ENCODE measurements at regions not wholly inside any gene's neighbourhood (a gene's known extent, or its start where the extent isn't known, plus 50 kb on each side); places are given as distances from the start of the nearest gene placed in this dataset.
"Not testable (repeated sequence)": the region's sequence is repeated elsewhere in the genome, so short reads cannot be mapped to it uniquely, and the experiment has no call there.

DNA sequence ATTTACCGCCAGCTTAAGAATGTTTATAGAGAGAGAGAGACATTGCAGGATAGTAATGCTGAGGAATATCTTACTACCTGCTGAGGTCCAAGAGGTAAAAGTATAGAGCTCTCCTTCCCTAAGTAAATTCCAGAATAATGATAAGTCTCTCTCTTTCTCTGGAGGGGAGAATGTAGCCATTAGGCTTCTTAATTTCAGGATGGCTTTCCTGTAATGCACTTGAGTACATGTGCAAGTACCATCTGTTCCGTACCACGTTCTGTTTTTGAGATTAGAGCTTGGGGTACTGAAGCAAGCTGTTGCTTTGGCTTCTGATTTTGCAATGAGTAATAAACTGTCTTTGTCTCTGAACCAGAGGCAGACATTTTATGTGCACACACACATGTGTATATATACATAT is 1314.0 kb downstream of the JRKL start:
- Histone ChIP-seq H3K36me3 (ENCODE audit: insufficient read depth, low read length) (no peaks in the 10 kb centered on the region), H3K4me3 (ENCODE audit: low read length) (no peak overlapping the region), H3K4me1 (ENCODE audit: insufficient read depth, low read length) (no peaks in the 10 kb centered on the region), H3K27me3 (ENCODE audit: insufficient read depth, low read length) (no peaks in the 10 kb centered on the region), H3K9me3 (ENCODE audit: low read length) (no peaks in the 10 kb centered on the region), H2AFZ (ENCODE audit: low read depth, low read length) (no peak overlapping the region)

DNA sequence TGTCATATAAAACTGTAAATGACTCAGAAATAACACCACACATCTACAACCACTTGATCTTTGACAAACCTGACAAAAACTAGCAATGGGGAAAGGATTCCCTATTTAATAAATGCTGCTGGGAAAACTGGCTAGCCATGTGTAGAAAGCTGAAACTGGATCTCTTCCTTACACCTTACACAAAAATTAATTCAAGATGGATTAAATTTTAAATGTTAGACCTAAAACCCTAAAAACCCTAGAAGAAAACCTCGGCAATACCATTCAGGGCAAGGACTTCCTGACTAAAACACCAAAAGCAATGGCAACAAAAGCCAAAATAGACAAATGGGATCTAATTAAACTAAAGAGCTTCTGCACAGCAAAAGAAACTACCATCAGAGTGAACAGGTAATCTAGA is 1315.3 kb upstream of the CNTN5 start:
- H3K27me3 ChIP-seq (ENCODE audit: insufficient read depth, low read length); H3K4me1 ChIP-seq (ENCODE audit: insufficient read depth, low read length); H3K36me3 ChIP-seq (ENCODE audit: insufficient read depth, low read length); H3K4me3 ChIP-seq (ENCODE audit: low read length); H3K9me3 ChIP-seq (ENCODE audit: low read length); H2AFZ ChIP-seq (ENCODE audit: low read depth, low read length): not testable (repeated sequence)

DNA sequence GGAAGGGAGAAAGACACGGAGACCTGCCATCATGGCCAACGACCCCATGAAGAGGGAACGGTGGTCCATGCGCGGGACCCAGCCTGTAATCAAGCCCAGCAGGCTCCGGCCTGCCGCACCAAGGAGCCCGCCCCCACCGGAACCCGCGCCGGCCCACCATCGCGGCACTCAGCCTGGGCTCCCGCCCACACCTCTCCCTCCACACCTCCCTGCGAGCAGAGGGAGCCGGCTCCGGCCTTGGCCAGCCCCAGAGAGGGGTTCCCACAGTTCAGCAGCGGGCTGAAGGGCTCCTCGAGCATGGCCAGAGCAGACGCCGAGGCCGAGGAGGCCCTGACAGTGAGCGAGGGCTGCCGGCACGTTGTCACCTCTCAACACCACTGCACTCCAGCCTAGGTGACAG is 1302.8 kb upstream of the CNTN5 start:
- Histone ChIP-seq H3K4me1 (ENCODE audit: insufficient read depth, low read length) (no peaks in the 10 kb centered on the region), H3K36me3 (ENCODE audit: insufficient read depth, low read length) (no peaks in the 10 kb centered on the region), H3K9me3 (ENCODE audit: low read length) (no peaks in the 10 kb centered on the region), H3K27me3 (ENCODE audit: insufficient read depth, low read length) (no peaks in the 10 kb centered on the region), H2AFZ (ENCODE audit: low read depth, low read length) (no peak overlapping the region), H3K4me3 (ENCODE audit: low read length) (no peak overlapping the region)

GRCh38 chr11:97722065-97722464 is 1298.7 kb upstream of the CNTN5 start:
- Histone ChIP-seq H3K9me3 (ENCODE audit: low read length) (no peaks in the 10 kb centered on the region), H3K4me1 (ENCODE audit: insufficient read depth, low read length) (no peaks in the 10 kb centered on the region), H3K4me3 (ENCODE audit: low read length) (no peak overlapping the region), H3K27me3 (ENCODE audit: insufficient read depth, low read length) (no peaks in the 10 kb centered on the region), H3K36me3 (ENCODE audit: insufficient read depth, low read length) (no peaks in the 10 kb centered on the region), H2AFZ (ENCODE audit: low read depth, low read length) (no peak overlapping the region)

DNA sequence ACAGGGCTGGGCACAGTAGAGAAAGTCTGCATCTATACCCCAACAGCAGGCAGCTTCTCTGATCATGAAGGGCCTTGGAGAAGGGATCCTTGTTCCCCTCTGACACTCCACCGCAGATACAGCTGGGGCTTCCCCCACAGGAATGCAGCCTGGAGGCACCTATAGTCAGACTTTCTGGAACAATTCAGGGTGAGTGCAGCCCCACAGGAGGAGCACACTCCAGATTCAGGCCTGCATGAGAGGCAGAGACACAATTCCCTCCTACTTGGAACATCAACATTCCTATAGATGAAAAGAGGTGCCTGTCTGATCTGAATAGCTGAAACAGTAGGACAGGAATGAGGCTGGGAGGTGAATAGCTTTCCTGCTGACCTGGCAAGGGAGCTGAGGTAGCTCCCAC is 1298.0 kb upstream of the CNTN5 start:
- H3K27me3 ChIP-seq (ENCODE audit: insufficient read depth, low read length): no peaks in the 10 kb centered on the region
- H2AFZ ChIP-seq (ENCODE audit: low read depth, low read length): no peak overlapping the region
- no peaks in the 10 kb centered on the region for H3K36me3 ChIP-seq (ENCODE audit: insufficient read depth, low read length)
- no peaks in the 10 kb centered on the region for H3K4me1 ChIP-seq (ENCODE audit: insufficient read depth, low read length)
- H3K9me3 ChIP-seq (ENCODE audit: low read length): no peaks in the 10 kb centered on the region
- no peak overlapping the region for H3K4me3 ChIP-seq (ENCODE audit: low read length)

DNA sequence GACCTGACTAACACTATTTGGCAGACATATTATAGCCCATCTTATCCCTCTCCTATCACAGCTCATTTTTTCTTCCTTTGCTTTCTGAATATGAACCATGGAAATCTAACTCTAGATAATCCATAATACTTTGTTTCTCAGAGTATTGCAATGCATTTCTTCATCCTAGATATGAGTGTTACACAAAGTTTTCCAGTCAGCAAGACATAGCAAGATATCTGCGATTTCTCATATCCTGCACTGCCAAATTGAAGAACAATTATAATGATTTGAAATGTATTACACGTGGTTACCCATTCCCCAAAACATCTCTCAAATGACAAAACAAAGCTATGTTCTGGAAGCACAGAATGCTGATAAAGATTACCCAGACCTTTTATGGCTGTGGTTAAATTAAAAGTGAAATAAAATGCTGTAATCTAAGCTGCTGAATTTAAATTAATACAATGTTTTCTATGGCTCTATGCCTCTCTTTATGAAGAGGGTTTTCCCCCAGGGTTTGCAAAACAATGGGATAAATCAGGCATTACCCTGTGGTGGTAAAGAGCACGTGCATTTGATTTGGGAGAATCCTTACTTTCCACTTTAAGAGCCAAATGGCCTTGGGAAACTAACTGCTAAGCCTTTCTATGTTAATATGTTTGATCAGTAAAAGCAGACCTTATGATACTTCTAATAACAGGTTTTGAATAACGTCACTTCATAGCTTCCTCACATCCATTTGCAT is 1291.0 kb upstream of the CNTN5 start:
- Histone ChIP-seq H3K36me3 (ENCODE audit: insufficient read depth, low read length) (no peaks in the 10 kb centered on the region), H3K4me1 (ENCODE audit: insufficient read depth, low read length) (no peaks in the 10 kb centered on the region), H3K27me3 (ENCODE audit: insufficient read depth, low read length) (no peaks in the 10 kb centered on the region), H3K9me3 (ENCODE audit: low read length) (no peaks in the 10 kb centered on the region), H3K4me3 (ENCODE audit: low read length) (no peak overlapping the region), H2AFZ (ENCODE audit: low read depth, low read length) (no peak overlapping the region)

DNA sequence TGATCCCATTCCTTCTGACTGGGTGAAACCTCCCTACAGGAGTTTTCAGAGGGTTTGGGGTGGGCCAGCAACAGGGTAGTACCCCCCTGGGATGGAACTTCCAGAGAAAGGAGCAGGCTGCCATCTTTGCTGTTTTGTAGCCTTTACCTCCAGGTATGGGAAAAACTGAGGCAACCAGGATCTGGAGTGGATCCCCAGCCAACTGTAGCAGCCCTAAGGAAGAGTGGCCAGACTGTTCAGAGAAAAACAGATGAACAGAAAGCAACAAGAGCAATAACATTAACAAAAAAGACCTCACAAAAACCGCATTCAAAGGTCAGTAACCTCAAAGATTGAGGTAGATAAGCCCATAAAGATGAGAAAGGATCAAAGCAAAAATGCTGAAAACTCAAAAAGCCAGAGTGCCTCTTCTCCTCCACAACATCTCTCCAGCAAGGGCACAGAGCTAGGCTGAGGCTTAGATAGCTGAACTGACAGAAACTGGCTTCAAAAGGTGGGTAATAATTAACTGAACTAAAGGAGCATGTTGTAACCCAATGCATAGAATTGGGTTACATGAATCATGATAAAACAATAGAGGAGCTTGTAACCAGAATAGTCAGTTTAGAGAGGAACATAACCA is 1288.6 kb upstream of the CNTN5 start:
- Histone ChIP-seq H3K9me3 (ENCODE audit: low read length) (no peaks in the 10 kb centered on the region), H3K4me3 (ENCODE audit: low read length) (no peak overlapping the region), H2AFZ (ENCODE audit: low read depth, low read length) (no peak overlapping the region), H3K27me3 (ENCODE audit: insufficient read depth, low read length) (no peaks in the 10 kb centered on the region), H3K4me1 (ENCODE audit: insufficient read depth, low read length) (no peaks in the 10 kb centered on the region), H3K36me3 (ENCODE audit: insufficient read depth, low read length) (no peaks in the 10 kb centered on the region)

- Histone ChIP-seq H3K4me1 (ENCODE audit: insufficient read depth, low read length) (no peaks in the 10 kb centered on the region), H3K4me3 (ENCODE audit: low read length) (no peak overlapping the region), H3K9me3 (ENCODE audit: low read length) (no peaks in the 10 kb centered on the region), H3K27me3 (ENCODE audit: insufficient read depth, low read length) (no peaks in the 10 kb centered on the region), H3K36me3 (ENCODE audit: insufficient read depth, low read length) (no peaks in the 10 kb centered on the region), H2AFZ (ENCODE audit: low read depth, low read length) (no peak overlapping the region)
Measured at GRCh38 chr11:97738751-97739150, 1282.0 kb upstream of the CNTN5 start.

DNA sequence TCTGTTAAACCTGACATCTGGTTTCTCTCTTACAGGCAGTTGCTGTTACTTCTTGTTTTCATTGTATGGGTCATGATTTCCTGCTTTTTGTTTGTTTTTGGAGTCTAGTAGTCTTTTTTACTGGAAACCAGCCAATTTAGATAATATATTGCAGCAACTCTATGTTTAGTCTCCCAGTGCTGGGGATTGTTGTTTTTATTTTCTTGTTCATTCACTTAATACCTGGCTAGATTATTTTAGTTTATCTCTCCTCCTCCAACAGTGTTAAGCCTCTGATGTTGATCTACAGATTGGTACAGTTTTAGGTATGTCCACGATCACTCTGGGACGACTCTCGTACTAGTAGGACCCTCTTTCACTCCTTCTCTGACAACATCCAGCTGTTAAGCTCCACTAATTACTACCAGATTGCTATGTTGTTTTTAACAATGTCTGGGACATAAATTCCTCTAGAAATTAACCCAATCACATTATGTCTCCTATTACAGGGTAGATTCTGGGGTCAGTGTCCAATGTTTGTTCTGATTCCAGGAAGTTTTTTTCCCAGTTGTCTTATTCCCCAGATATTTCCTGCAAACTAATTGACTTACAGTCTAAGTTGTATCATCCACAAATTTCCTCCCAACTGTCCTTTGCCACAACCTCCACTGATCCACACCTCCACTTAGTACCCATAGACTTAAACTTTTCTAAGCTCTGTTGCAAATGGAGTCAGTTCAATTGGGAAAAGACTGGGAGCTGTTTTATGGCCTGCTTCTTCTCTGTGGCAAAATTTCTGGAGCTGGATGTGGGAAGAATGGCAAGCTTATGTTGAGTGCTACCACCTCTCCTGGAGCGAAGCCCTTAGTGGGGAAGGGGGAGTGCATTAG is 1280.6 kb upstream of the CNTN5 start:
- Histone ChIP-seq H3K9me3 (ENCODE audit: low read length) (no peaks in the 10 kb centered on the region), H3K36me3 (ENCODE audit: insufficient read depth, low read length) (no peaks in the 10 kb centered on the region), H3K27me3 (ENCODE audit: insufficient read depth, low read length) (no peaks in the 10 kb centered on the region), H3K4me3 (ENCODE audit: low read length) (no peak overlapping the region), H2AFZ (ENCODE audit: low read depth, low read length) (no peak overlapping the region), H3K4me1 (ENCODE audit: insufficient read depth, low read length) (no peaks in the 10 kb centered on the region)

- H3K4me1 ChIP-seq (ENCODE audit: insufficient read depth, low read length): no peaks in the 10 kb centered on the region
- H3K27me3 ChIP-seq (ENCODE audit: insufficient read depth, low read length): no peaks in the 10 kb centered on the region
- H3K4me3 ChIP-seq (ENCODE audit: low read length): no peak overlapping the region
- no peaks in the 10 kb centered on the region for H3K36me3 ChIP-seq (ENCODE audit: insufficient read depth, low read length)
- no peak overlapping the region for H2AFZ ChIP-seq (ENCODE audit: low read depth, low read length)
- H3K9me3 ChIP-seq (ENCODE audit: low read length): no peaks in the 10 kb centered on the region
Measured at GRCh38 chr11:97740801-97741151, 1280.0 kb upstream of the CNTN5 start.

GRCh38 chr11:97742717-97743116 is 1278.0 kb upstream of the CNTN5 start:
- H3K4me3 ChIP-seq (ENCODE audit: low read length): no peak overlapping the region
- no peak overlapping the region for H2AFZ ChIP-seq (ENCODE audit: low read depth, low read length)
- H3K9me3 ChIP-seq (ENCODE audit: low read length): no peaks in the 10 kb centered on the region

GRCh38 chr11:97743205-97743742 is 1277.5 kb upstream of the CNTN5 start:
- no peaks in the 10 kb centered on the region for H3K9me3 ChIP-seq (ENCODE audit: low read length)
- no peaks in the 10 kb centered on the region for H3K36me3 ChIP-seq (ENCODE audit: insufficient read depth, low read length)
- H3K4me3 ChIP-seq (ENCODE audit: low read length): no peak overlapping the region
- H2AFZ ChIP-seq (ENCODE audit: low read depth, low read length): no peak overlapping the region
- H3K4me1 ChIP-seq (ENCODE audit: insufficient read depth, low read length): no peaks in the 10 kb centered on the region
- H3K27me3 ChIP-seq (ENCODE audit: insufficient read depth, low read length): no peaks in the 10 kb centered on the region

More at GRCh38 chr11:97742717-97743116, 1278.0 kb upstream of the CNTN5 start:
- H3K36me3 ChIP-seq (ENCODE audit: insufficient read depth, low read length): no peaks in the 10 kb centered on the region
- H3K4me1 ChIP-seq (ENCODE audit: insufficient read depth, low read length): no peaks in the 10 kb centered on the region
- H3K27me3 ChIP-seq (ENCODE audit: insufficient read depth, low read length): no peaks in the 10 kb centered on the region

GRCh38 chr11:97745515-97746050 is 1275.2 kb upstream of the CNTN5 start:
- Histone ChIP-seq H2AFZ (ENCODE audit: low read depth, low read length) (no peak overlapping the region), H3K36me3 (ENCODE audit: insufficient read depth, low read length) (no peaks in the 10 kb centered on the region), H3K4me3 (ENCODE audit: low read length) (no peak overlapping the region), H3K9me3 (ENCODE audit: low read length) (no peaks in the 10 kb centered on the region), H3K27me3 (ENCODE audit: insufficient read depth, low read length) (no peaks in the 10 kb centered on the region), H3K4me1 (ENCODE audit: insufficient read depth, low read length) (no peaks in the 10 kb centered on the region)

All from neuron (in vitro differentiated cells).